HS-27A (cell line): ENCODE measurements at regions not wholly inside any gene's neighbourhood (a gene's known extent, or its start where the extent isn't known, plus 50 kb on each side); places are given as distances from the start of the nearest gene placed in this dataset.
A peak's percentile ranks its signal among the peaks of the same experiment; 100 is the strongest.

Experiments
- DNase-seq: peaks from one replicate; pipeline ENCODE4 v3.0.0-alpha.2; 2012; ENCODE audit warnings: low read depth, missing footprints

GRCh38 chr12:67426067-67426466, 156.9 kb downstream of the CAND1 start:
- no peak for DNase-seq

- DNase-seq = no peak
These were observed 158.2 kb downstream of the CAND1 start for GRCh38 chr12:67427336-67427735.

DNA sequence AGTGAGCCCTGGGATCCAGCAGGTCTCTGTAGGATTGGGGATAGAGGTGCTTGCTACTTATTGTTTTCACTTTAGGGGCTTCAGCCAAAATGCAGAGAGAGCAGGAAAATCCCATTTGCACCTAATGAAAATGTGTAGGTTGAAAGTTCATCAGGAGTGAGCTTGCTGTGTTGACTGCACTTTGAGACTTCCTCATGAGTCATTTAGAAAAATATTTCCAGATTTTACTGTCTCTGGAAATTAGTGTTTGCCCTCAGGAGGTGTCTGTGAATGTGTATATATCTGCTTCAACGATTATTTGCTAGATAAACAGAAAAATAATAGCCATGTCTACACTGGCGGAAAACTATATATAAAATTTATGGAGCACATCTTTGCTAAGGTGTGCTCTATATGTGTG, 159.3 kb downstream of the CAND1 start:
- no peak for DNase-seq

- DNase-seq = no peak
These were observed 161.7 kb downstream of the CAND1 start for GRCh38 chr12:67430708-67431335.

DNA sequence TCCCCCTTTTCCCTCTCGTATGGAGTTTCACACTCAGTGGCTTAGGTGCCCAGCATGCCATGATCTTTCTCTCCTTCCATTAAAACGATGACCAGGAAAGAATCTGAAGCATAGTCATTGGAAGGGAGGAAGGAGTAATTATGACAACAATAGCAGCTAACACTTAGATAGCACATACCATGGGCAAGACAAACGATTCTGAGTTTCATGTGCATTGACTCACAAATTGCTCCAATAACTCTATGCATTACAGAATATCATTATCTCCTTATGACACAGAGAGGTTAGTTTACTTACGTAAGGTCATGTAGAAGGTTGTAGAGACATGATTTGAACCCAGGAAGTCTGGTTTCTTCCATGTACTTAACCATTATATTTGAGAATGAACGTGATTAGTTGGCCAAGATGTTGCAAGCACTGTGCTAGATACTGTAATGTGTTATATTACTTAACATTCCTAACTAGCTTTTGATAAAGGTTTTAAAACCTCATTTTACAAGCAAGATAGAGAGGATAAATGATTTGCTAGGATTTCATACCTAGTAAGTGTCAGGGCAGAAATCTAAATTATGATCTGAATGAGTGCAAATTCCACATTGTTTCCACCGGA, 162.4 kb downstream of the CAND1 start:
- DNase-seq = no peak

- no peak for DNase-seq
These were observed 164.4 kb downstream of the CAND1 start for GRCh38 chr12:67433385-67434175.

DNA sequence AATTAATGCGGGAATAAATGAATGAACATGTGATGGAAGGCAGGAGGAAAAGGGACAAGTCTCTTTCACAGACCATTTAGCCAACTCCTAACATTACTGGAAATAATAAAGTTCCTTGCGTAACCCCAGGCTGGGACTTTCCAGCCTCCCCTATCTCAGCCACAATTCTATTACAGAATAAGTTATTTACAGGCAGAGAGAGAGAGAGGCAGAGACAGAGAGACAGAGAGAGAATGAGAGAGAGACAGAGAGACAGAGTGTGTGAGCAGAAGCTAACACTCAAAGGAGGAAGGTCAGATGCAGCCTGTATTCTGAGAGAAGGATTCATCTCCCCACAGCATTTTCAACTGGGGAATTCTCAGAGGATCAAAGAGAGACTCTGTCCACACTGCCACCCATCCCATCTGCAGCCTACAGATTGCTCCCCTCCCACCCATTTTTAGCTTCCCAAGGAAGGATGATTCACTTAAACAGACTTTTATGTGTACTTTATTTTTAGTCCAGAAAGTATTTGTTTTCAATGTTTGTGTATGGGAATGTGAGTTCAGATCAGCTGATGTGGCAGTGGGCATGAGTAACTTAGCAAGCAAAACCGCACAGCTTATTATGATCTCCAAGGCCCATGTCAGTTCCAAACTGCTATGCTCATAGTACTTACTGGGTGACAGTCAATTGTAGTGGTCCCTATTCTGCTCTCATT, 165.7 kb downstream of the CAND1 start:
- DNase-seq = peak; percentile 74

GRCh38 chr12:67436230-67436629, 167.1 kb downstream of the CAND1 start:
- DNase-seq = no peak

- DNase-seq = no peak
These were observed 167.9 kb downstream of the CAND1 start for GRCh38 chr12:67437011-67437410.

DNA sequence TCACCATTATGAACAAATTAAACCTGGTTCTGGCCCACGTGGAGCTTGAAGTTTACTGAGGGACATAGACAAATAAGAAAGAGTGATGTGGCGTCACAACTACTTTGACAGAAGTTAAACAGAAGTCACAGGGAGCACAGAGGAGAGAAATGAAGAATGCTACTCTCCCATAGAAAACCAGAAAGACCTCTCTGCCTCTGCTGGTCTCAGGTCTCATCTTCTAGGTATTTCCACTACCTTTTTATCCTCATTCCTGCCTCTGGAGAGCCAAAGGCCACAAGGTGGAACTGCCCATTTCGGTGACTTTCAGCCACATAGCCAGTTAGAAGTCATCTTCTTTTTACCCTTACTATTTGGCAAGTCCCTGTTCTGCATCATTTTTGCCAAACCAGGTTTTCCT, 170.5 kb downstream of the CAND1 start:
- no peak for DNase-seq

DNA sequence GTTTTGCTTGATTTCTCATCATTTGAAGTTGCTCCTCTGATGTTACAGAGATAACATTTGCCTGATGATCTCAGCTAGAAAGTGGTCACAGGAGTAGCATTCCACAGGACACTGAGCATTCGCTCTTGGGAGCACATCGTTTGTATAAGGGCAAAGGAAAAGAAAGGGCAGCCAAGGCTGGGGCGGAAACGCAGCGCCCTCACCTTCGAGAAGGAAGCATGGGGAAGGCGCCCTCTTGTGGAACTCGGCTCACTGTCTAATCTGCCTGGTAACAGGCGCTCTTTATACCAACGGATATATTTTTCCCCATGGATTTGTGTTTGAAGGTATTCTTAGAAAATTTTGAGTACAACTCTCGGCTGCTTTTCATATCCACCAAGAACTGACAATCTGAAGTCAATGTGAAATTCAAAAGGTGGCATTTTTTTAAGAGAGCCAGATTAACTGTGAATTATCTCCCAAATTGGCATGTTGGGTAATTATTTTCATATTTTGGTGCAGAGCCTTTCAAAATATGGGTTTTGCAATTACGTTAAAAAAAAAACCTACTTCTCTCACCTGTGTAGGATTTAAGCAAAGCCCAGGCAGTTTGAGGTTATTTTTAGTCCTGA, 172.7 kb downstream of the CAND1 start:
- DNase-seq = no peak

GRCh38 chr12:67442347-67442841, 173.2 kb downstream of the CAND1 start:
- DNase-seq = no peak

GRCh38 chr12:67442896-67443295, 173.7 kb downstream of the CAND1 start:
- DNase-seq = no peak

DNA sequence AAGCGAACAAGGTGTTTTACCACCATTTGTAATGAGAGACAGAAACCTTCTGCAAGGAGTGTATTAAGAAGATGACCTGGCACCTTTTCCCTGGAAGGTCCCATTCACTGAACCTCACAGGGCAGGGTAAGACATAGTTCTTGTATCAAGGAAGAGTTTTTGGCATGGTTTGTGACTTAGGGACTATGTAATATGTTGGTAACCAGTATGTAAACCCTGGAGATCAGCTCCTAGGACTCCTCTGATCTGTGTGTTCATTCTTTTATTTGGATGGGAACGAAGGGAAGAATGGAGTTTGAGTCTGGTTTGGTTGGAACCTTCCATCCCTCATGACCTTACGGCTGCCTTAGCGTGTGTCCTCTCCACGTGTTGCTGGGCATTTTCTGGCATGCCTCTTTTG, 175.4 kb downstream of the CAND1 start:
- no peak for DNase-seq

DNA sequence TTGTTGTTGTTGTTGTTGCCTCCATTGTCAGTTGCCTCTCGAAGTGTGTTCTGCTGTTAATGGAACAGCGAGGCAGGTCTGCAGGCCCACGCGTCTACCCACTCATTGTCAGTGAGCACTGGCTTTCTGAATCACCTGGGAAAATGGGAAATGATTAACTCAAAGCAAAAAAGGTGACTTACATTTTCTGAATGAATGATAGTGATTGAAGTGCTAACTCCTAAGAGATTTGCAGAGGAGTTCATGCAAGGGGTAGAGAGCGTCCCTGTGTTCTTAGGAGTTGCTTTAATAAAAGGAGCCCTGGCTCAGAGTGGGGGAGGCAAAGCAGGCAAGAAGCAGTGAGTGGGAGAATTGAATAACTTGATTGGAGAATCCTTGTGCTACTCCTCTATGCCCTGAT, 177.6 kb downstream of the CAND1 start:
- no peak for DNase-seq

- DNase-seq = no peak
These were observed 178.0 kb downstream of the CAND1 start for GRCh38 chr12:67447180-67447579.

GRCh38 chr12:67449591-67450052, 180.5 kb downstream of the CAND1 start:
- no peak for DNase-seq

- DNase-seq = no peak
These were observed 181.3 kb downstream of the CAND1 start for GRCh38 chr12:67450441-67450840.

DNA sequence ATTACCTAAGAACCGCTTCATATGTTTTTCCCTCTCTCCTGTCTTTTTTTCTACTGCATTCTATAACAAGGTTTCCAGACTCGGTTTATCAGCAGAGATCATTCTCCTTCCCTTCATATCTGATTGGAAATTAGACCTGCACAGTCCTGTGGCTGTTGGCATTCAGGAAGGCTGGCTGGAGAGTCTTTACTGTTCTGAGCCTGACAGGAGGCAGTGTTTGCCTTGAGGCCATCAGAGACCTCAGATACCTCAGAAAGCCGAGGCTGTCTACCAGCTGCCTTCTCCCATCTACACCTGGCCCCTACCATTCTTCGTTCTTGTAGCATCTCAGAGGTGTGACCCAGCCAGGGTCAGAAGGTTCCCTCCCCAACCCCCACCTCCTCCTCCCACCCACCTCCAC, 182.0 kb downstream of the CAND1 start:
- no peak for DNase-seq

DNA sequence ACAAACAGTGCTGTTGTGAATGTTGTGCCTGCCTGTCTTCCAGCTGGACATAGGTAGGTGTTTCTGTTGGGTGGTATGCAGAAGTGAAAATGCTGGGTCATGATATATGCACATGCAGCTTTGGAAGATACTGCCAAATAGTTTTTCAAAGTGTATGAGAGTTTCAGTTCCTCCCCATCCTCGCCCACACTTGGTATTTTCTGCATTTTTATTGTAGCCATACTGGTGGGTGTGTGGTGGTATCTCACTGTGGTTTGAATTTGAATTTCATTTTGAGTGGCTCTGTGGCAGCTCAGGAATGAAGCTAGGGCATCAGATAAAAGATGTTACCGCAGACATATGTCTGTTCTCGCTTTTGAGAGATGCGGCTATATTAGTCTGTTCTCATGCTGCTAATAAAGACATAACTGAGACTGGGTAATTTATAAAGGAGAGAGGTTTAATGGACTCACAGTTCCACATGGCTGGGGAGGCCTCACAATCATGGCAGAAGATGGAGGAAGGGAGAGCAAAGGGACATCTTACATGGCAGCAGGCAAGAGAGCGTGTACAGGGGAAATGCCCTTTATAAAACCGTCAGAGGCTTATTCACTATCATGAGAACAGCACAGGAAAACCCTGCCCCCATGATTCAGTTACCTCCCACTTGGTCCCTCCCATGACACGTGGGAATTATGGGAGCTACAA, 183.1 kb downstream of the CAND1 start:
- DNase-seq = no peak

- DNase-seq = no peak
These were observed 184.0 kb downstream of the CAND1 start for GRCh38 chr12:67453191-67453590.
